ENCODE measurements at regions not wholly inside any gene's neighbourhood (a gene's known extent, or its start where the extent isn't known, plus 50 kb on each side); places are given as distances from the start of the nearest gene placed in this dataset.

GRCh38 chr15:70252056-70252950, 154.6 kb upstream of the TLE3 start:
- no peak for DNase-seq (ENCODE audit: low spot score, unreplicated experiment)
- Mint-ChIP-seq H3K27me3 (peaks cover 65% of the 10 kb centered on the region), H3K9me3 (ENCODE audit: low read depth) (no peaks in the 10 kb centered on the region), H3K27ac (no peak overlapping the region), H3K4me1 (ENCODE audit: low read depth) (peaks cover 7% of the 10 kb centered on the region), H3K36me3 (ENCODE audit: insufficient read depth) (no peaks in the 10 kb centered on the region), H3K4me3 (ENCODE audit: low read depth) (no peak overlapping the region)
- TF ChIP-seq CTCF (IDR thresholded peaks at IDR 0.05; ENCODE audit: unreplicated experiment): no peak

DNA sequence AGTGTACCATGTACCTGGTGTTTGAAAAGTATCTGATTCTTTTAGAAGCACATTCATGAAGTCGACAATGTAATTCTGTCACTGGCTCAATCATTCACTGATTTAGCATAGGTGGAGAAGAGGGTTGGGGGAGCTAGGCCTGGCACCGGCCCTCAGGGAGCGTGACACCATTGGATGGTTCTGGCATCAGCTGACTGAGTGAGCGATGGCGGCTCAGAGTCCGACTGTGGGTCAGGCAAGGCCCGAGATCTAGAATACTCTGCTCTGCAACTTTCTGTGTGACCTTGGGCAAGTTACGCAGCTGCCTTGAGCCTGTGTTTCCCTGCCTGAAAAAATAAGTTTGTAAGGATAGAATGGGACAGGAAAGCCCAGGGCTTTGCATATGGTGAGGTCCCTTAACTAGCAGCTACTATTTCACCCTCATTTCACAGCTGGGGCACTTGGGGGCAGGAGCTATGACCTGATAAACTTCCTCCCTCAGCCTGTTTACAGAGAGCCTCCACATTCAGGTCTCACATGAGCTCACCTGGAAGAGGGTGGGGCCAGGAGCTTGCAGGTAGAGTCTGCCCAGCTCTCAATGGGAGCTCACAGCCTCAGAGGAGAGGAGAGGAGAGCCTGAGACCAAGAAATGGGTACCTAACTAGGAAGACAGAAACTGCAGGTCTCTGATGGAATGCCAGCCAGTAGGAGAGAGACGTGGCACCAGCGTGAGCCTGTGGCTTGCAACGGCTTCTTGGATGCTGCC, 153.7 kb upstream of the TLE3 start:
- peaks cover 7% of the 10 kb centered on the region for H3K4me1 Mint-ChIP-seq (ENCODE audit: low read depth)
- no peak for TF ChIP-seq CTCF (IDR thresholded peaks at IDR 0.05; ENCODE audit: unreplicated experiment)
- no peaks in the 10 kb centered on the region for H3K9me3 Mint-ChIP-seq (ENCODE audit: low read depth)
- H3K27me3 Mint-ChIP-seq: peaks cover 60% of the 10 kb centered on the region
- DNase-seq (ENCODE audit: low spot score, unreplicated experiment): no peak
- no peak overlapping the region for H3K4me3 Mint-ChIP-seq (ENCODE audit: low read depth)
- H3K27ac Mint-ChIP-seq: no peak overlapping the region
- H3K36me3 Mint-ChIP-seq (ENCODE audit: insufficient read depth): no peaks in the 10 kb centered on the region

- Mint-ChIP-seq H3K27me3 (peaks cover 52% of the 10 kb centered on the region), H3K9me3 (ENCODE audit: low read depth) (no peaks in the 10 kb centered on the region), H3K4me1 (ENCODE audit: low read depth) (peaks cover 8% of the 10 kb centered on the region), H3K36me3 (ENCODE audit: insufficient read depth) (no peaks in the 10 kb centered on the region), H3K4me3 (ENCODE audit: low read depth) (no peak overlapping the region), H3K27ac (no peak overlapping the region)
- TF ChIP-seq CTCF (IDR thresholded peaks at IDR 0.05; ENCODE audit: unreplicated experiment): no peak
- no peak for DNase-seq (ENCODE audit: low spot score, unreplicated experiment)
These were observed 152.8 kb upstream of the TLE3 start for GRCh38 chr15:70250208-70251201.

- H3K36me3 Mint-ChIP-seq (ENCODE audit: insufficient read depth): no peaks in the 10 kb centered on the region
- H3K27me3 Mint-ChIP-seq: peaks cover 56% of the 10 kb centered on the region
- H3K9me3 Mint-ChIP-seq (ENCODE audit: low read depth): no peaks in the 10 kb centered on the region
- TF ChIP-seq CTCF (IDR thresholded peaks at IDR 0.05; ENCODE audit: unreplicated experiment): no peak
- H3K27ac Mint-ChIP-seq: no peak overlapping the region
- H3K4me1 Mint-ChIP-seq (ENCODE audit: low read depth): peaks cover 13% of the 10 kb centered on the region
- no peak overlapping the region for H3K4me3 Mint-ChIP-seq (ENCODE audit: low read depth)
- DNase-seq (ENCODE audit: low spot score, unreplicated experiment): no peak
These were observed 151.9 kb upstream of the TLE3 start for GRCh38 chr15:70249616-70250015.

Data from progenitor cell of endocrine pancreas (in vitro differentiated cells).